NCI-H446 treated with DMSO at 0.1 percent for 48 hours (cell line): ENCODE measurements at regions not wholly inside any gene's neighbourhood (a gene's known extent, or its start where the extent isn't known, plus 50 kb on each side); places are given as distances from the start of the nearest gene placed in this dataset.
"Not testable (repeated sequence)": the region's sequence is repeated elsewhere in the genome, so short reads cannot be mapped to it uniquely, and the experiment has no call there.

Source experiments
- DNase-seq: peaks from one replicate; lab custom pipeline; 2025; lab: John Stamatoyannopoulos, UW

- no peak for DNase-seq
Observed at GRCh38 chr1:117707371-117707770, 101.5 kb downstream of the TENT5C start.

DNA sequence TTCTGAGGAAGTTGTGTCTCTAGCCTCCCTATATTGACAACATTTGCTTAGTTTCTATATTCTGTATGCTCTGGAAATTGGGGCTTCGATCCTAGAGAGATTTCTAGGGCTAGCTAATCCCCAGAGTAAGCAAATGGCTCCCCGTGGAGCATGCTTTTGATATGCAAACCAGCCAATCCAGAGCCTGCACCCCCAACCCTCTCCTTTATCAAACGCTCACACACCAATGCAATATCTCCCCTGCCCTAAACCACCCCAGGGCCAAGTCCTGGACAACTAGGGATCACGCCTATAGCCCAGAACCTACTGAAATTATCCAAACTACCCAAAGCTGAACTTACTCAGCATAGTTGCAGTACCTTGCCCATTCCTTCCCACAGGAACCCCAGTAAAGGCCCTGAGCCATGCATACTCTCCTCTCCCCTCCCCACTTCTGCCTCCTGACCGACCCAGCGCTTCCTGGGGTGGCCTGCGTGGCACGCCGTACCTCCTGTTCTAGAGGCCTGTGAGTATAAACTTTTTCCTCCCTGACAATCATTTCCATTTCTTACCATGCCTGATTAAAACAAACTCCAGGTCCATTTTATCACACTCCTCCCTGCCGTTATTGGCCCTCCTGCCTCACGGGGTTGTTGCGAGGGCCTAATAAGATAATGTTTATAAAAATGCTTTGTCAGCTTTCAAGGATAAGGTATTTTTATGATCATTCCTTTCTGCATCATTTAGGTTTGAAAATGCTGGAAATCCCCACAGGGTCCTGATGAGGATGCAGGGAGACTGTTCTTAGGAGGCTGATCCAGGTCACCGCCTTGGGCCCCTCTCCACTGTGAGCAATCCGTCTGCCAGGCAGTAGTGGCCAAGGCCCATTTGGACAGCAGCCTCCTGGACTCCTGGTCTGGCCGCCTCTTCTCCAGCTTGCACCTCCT, 102.7 kb downstream of the TENT5C start:
- DNase-seq: no peak

GRCh38 chr1:117709249-117709691, 103.4 kb downstream of the TENT5C start:
- no peak for DNase-seq

- peak; percentile 17 for DNase-seq
Observed at GRCh38 chr1:117710710-117711109, 104.9 kb downstream of the TENT5C start.

DNA sequence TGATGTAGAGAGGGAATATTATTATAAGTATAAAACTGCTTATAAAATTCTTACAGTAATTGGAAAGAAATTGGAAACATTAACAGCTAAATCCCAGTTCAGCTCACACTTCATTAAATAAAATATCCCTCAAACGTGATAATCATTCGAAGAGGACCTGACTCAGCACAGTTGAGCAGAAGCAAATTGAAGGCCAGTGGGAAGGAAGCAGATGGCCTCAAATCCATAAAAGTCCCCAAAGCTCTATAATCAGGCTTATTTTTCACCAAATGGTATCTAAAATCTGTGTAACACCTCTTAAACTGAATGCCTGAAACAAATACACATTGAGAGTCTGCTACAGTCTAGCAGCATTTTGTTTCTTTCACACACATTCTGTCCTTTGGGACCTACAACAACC, 106.8 kb downstream of the TENT5C start:
- DNase-seq: no peak

GRCh38 chr1:117714546-117714945, 108.7 kb downstream of the TENT5C start:
- no peak for DNase-seq

GRCh38 chr1:117716030-117716429, 110.2 kb downstream of the TENT5C start:
- DNase-seq: not testable (repeated sequence)

GRCh38 chr1:117717980-117718379, 112.1 kb downstream of the TENT5C start:
- not testable (repeated sequence) for DNase-seq

DNA sequence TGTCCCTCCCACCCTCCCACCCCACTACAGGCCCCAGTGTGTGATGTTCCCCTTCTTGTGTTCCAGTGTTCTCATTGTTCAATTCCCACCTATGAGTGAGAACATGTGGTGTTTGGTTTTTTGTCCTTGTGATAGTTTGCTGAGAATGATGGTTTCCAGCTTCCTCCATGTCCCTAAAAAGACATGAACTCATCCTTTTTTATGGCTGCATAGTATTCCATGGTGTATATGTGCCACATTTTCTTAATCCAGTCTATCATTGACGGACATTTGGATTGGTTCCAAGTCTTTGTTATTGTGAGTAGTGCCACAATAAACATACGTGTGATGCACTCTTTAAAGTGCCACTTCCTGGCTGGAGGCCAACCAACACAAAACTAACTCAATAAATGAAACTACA, 112.7 kb downstream of the TENT5C start:
- DNase-seq: not testable (repeated sequence)

DNA sequence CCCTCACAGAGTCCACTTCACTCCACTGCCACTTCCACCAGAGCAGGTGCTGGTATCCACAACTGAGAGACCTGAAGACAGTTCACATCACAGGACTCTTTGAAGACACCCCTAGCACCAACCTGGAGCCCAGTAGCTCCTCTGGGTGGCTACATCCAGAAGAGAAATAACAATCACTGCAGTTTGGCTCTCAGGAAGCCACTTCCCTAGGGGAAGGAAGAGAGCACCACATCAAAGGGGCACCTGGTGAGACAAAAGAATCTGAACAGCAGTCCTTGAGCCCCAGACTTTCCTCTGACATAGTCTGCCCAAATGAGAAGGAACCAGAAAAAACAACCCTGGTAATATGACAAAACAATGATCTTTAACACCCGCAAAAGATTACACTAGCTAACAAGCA, 113.2 kb downstream of the TENT5C start:
- DNase-seq: no peak

- DNase-seq: no peak
Observed at GRCh38 chr1:117732065-117732797, 126.4 kb downstream of the TENT5C start.

DNA sequence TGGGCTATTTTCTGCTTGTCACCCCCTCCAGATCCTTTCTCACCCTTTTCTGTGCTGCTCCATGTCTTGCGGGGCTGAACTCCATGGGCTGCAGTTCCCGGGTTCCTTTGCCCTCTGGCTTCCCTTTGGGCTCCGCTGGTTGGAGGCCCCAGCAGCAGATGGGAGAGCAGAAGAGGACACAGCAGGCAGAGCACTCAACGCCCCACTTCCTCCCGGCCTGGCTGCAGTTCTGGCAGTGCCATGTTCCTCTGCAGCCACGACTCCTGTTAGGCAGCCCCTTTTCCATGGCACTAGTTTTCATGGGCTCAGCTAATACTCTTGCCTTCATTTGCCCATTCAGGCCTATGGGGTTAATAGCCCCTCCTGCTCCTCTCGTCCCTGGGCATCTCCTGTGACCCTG, 127.1 kb downstream of the TENT5C start:
- no peak for DNase-seq

- DNase-seq: no peak
Observed at GRCh38 chr1:117734403-117734802, 128.6 kb downstream of the TENT5C start.

- no peak for DNase-seq
Observed at GRCh38 chr1:117735045-117735992, 129.5 kb downstream of the TENT5C start.

DNA sequence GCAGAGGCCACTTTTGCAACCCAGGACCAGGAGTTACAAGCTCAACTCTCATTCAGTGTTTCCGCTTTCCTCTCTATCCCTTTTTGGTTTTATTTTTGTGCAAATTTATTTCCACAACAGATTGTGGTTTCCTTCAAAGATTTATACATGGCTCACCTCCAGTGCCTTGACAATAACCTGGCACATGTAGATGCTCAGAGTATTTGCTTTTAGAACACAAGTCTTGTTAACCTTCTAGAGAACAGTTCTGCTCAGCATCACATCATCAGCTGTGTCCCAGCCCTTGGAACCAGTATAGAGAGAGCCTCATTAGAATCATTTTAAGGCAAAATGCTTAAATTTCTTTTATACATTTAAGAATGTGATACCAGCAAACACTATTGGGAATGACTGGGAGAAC, 133.7 kb downstream of the TENT5C start:
- no peak for DNase-seq

DNA sequence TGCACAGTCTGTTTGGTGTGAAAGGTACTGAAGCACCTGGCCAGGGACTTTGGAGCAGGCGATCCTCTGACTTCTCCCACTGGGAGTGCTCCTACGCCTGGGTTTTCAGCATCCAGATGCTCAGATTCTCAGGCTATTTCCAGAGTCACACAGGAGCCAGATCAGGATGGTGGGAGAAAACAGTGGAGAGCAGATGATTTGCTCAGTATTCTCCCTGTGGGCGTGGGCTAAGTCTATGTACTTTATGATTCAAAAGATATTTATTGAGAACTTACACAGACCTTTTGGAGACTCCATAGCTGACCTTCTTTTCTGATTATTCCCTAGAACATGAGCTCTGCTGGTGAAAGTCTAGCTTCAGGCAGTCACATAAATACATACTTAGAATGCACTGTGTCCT, 134.6 kb downstream of the TENT5C start:
- DNase-seq: no peak

DNA sequence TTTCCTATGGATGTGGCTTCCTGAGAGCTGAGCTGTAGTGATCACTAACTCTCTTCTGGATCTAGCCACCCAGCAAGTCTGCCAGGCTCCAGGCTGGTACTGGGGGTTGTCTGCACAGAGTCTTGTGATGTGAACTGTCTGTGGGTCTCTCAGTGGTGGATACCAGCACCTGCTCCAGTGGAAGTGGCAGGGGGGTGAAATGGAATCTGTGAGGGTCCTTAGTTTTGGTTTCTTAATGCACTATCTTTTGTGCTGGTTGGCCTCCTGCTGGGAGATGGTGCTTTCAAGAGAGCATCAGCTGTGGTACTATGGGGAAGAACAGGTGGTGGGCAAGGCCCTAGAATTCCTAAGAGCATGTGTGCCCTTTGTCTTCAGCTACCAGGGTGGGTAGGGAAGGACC, 140.7 kb downstream of the TENT5C start:
- not testable (repeated sequence) for DNase-seq

DNA sequence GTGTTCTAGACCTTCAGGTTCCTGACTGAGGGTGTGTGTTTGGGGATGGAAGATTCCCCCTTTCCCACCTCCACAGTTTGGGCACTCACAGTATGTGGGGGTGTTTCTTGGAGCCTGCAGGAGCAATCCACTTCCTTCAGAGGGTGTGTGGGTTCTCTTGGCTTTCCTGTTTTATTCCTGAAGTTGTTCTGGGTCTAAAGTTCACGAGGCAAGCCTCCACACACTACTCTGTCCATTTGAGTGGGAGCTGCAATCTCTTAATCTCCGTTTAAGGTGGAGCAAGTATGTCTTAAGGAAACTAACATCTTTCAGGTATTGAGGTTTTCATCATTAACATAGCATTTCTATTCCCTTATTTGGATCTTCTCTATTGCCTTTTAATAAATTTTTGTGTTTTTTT, 141.8 kb downstream of the TENT5C start:
- no peak for DNase-seq

DNA sequence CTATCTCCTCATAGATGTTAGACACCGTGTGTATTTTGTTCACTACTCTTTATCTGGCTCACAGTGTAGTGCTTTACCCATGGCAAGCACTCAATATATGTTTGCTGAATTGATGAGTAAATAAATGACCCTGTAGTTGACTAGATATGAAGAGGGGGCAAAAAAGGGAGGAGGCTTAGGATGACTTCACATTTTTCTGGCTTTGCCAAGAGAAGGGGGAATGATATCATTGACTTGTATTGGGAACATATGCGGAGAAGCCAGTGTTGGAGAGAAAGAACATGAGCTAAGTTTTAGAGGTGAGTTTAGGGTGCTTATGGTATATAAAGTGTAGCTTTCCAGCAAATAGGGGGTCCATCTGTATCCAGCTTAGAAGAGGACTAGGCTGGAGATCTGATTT, 145.5 kb downstream of the TENT5C start:
- no peak for DNase-seq

DNA sequence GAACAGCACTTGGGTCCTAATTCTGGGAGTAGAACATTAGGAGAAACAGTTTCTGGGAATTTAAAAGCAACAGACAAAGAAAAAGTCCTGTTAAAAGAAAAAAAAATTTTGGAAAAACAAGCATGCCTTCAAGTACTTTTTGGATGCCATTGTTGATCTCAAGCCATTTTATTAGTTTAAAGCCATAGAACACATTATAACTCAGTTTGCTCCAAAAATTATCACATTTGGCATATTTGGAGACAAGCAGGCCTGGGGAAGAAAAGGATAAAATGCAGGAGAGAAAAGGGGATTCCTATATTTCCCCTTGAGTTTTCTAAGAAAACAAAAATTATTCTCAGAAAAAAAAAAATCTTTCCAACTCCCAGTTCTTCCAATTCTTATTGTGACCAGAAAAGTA, 146.8 kb downstream of the TENT5C start:
- DNase-seq: no peak

- no peak for DNase-seq
Observed at GRCh38 chr1:117753232-117753631, 147.4 kb downstream of the TENT5C start.

DNA sequence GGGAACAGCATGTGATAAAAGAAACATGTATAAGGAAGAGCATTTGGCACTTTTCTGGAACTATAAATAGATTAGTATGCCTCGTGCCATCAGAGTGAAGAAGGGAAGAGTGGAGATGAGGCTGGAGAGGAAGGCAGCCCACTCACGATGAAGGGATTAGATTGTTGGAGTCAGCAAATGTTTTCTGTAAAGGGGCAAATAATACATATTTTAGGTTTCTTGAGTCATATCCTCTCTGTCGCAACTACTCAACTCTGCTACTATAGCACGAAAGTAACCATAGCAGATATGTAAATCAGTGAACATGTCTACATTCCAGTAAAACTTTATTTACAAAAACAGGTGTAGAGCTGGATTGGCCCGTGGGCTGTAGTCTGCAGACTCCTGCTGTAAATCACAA, 147.8 kb downstream of the TENT5C start:
- DNase-seq: no peak
